Common myeloid progenitor, CD34-positive (primary cell): ENCODE measurements at regions not wholly inside any gene's neighbourhood (a gene's known extent, or its start where the extent isn't known, plus 50 kb on each side); places are given as distances from the start of the nearest gene placed in this dataset.
A peak's percentile ranks its signal among the peaks of the same experiment; 100 is the strongest.

Experiments
- CTCF ChIA-PET: fragments of 350-600 bp; sonication (Branson Sonifier 250); formaldehyde crosslinking; loops from one replicate; lab custom pipeline; 2021; ENCODE audit warnings: antibody characterized with exemption; lab: Charles Lee
- POLR2A ChIA-PET: fragments of 350-600 bp; sonication (Branson Sonifier 250); formaldehyde crosslinking; loops from one replicate; lab custom pipeline; 2021; ENCODE audit warnings: antibody characterized with exemption; lab: Charles Lee
- DNase-seq, 3 donors: peaks; one replicate each; pipeline versions ENCODE4 v3.0.0 to v3.0.0-alpha.2; 2013
- H3K27ac ChIP-seq, 2 experiments: 1 replicate in 1 of 2; 2 replicates in 1 of 2; pipeline ENCODE4 v1.7.0; 2013; ENCODE audit warnings: inconsistent platforms in 2 of 2, low read length in 2 of 2, mild to moderate bottlenecking in 2 of 2, low read depth in 1 of 2, moderate library complexity in 1 of 2; ENCODE audit not compliant: severe bottlenecking in 2 of 2, insufficient read depth in 1 of 2, poor library complexity in 1 of 2
- H3K27me3 ChIP-seq, 5 experiments: replicated peaks in 2 of 5; 1 replicate in 3 of 5; 2 replicates in 2 of 5; pipeline versions ENCODE4 v1.6.1 to v1.7.0; 2013; ENCODE audit warnings: low read length in 4 of 5, mild to moderate bottlenecking in 2 of 5, moderate library complexity in 2 of 5, inconsistent platforms in 1 of 5; ENCODE audit not compliant: insufficient read depth in 5 of 5, control insufficient read depth in 4 of 5
- H3K36me3 ChIP-seq, 4 experiments: 1 replicate in 2 of 4; 2 replicates in 2 of 4; pipeline versions ENCODE4 v1.6.1 to v1.7.0; 2013; ENCODE audit warnings: low read length in 3 of 4, control low read depth in 1 of 4, mild to moderate bottlenecking in 1 of 4; ENCODE audit not compliant: control insufficient read depth in 4 of 4, insufficient read depth in 4 of 4
- H3K4me1 ChIP-seq, 4 experiments: 1 replicate in 3 of 4; 2 replicates in 1 of 4; pipeline versions ENCODE4 v1.6.1 to v1.7.1; 2013; ENCODE audit warnings: low read length in 3 of 4, mild to moderate bottlenecking in 3 of 4, control low read depth in 1 of 4, inconsistent platforms in 1 of 4, moderate library complexity in 1 of 4; ENCODE audit not compliant: control insufficient read depth in 4 of 4, insufficient read depth in 4 of 4; ENCODE audit errors: control extremely low read depth in 1 of 4
- H3K4me3 ChIP-seq, 7 experiments: 1 replicate in 4 of 7; 2 replicates in 3 of 7; pipeline versions ENCODE4 v1.5.1 to v1.7.0; 2013; ENCODE audit warnings: mild to moderate bottlenecking in 7 of 7, low read length in 6 of 7, moderate library complexity in 6 of 7, inconsistent platforms in 2 of 7, low read depth in 2 of 7, control low read depth in 1 of 7; ENCODE audit not compliant: insufficient read depth in 4 of 7, control insufficient read depth in 1 of 7; ENCODE audit errors: extremely low read depth in 1 of 7
- H3K9me3 ChIP-seq, 5 experiments: 1 replicate in 4 of 5; 2 replicates in 1 of 5; pipeline versions ENCODE4 v1.6.1 to v1.7.1; 2013; ENCODE audit warnings: low read length in 4 of 5, mild to moderate bottlenecking in 2 of 5, inconsistent platforms in 1 of 5, low read depth in 1 of 5, moderate library complexity in 1 of 5; ENCODE audit not compliant: control insufficient read depth in 4 of 5, insufficient read depth in 2 of 5; ENCODE audit errors: control extremely low read depth in 1 of 5
- WGBS: methylation state at CpG from one replicate; pipeline ENCODE4 v1.1.5; 2013; ENCODE audit not compliant: insufficient coverage; 5-methylcytosine and 5-hydroxymethylcytosine counted together

DNA sequence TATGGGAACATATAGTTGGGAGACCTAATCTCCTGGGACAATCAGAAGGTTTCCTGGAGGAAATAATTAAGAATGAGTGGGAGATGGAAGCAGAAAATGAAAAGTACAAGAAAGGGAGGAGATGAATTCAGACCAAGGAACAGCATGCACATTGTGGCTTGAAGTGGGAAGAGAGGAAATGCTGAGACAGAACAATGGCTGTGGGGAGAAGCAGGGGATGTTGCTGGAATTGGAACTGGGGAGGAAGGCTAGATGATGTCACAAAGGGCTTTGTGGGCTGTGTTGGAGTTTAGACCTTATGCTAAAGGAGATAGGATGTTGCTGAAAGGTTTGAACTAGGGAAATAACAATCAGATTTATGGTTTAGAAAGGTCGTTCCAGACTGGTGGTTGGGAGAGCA, 119.5 kb upstream of the DIPK2B start:
- ChIA-PET CTCF (interaction anchor here (1.5 kb wide), 1 partner anchor 1056 kb away, joined by 6 read pairs; no protein-coding TSS in a partner anchor), POLR2A (no interaction called here)
- Histone ChIP-seq H3K9me3 (no peaks in the 10 kb centered on the region), H3K4me3 (no peak overlapping the region), H3K27ac (no peak overlapping the region), H3K36me3 (no peaks in the 10 kb centered on the region), H3K27me3 (peaks cover 0 to 4% (median 0%) of the 10 kb centered on the region in 5 experiments), H3K4me1 (no peaks in the 10 kb centered on the region)
- 67% methylated on average over 1 of the region's 1 CpG for WGBS
- DNase-seq = no peak

DNA sequence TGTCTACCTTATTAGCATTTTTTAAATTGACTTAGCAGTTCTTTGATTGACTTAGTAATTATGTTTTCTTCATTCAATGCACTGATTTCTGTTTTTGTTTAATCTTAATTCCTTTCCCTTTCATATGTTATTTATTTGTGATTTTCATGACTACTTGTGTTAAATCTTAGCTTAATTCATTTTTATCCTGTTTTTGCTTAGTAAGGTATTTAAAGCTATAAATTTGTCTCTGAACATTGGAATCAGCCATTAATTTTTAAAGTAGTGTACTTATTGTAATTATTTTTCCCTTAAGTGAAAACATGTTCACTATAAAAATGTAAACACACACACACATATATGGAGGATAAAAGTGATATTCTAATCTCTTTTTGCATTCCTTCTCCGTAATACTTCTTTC, 109.1 kb upstream of the DIPK2B start:
- Histone ChIP-seq H3K36me3 (no peaks in the 10 kb centered on the region), H3K27me3 (no peaks in the 10 kb centered on the region), H3K27ac (no peak overlapping the region), H3K4me3 (no peak overlapping the region), H3K4me1 (no peaks in the 10 kb centered on the region), H3K9me3 (no peaks in the 10 kb centered on the region)
- POLR2A ChIA-PET = interaction anchor here (0.7 kb wide), 1 partner anchor 1752 kb away, joined by 3 read pairs; no protein-coding TSS in a partner anchor
- CTCF ChIA-PET = no interaction called here
- no peak for DNase-seq
- no CpG with 5 or more reads among the region's 1 CpG for WGBS

DNA sequence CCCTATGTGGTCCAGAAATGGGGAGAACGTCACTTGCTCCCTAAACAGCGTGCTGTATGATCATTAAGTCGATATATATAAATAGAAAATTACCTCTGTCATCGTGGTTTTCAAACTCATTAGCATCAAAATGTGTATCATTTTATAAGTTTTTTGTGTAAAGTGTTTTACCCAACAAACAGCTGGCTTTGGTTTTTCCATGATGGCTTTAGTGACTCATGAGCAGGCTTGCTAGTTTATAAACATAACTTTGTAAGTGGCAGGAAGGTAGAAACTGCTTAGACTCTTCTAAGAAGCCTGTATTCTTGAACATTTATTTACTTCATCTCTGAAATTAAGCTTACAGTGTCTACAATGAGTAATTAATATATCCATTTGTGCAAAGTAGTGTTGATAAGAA, 108.4 kb upstream of the DIPK2B start:
- no peak overlapping the region for H3K4me3 ChIP-seq
- no peak for DNase-seq
- CTCF ChIA-PET = no interaction called here
- no CpG with 5 or more reads among the region's 4 CpGs for WGBS
- no peaks in the 10 kb centered on the region for H3K27me3 ChIP-seq
- H3K36me3 ChIP-seq = no peaks in the 10 kb centered on the region
- H3K9me3 ChIP-seq = no peaks in the 10 kb centered on the region
- no peaks in the 10 kb centered on the region for H3K4me1 ChIP-seq
- H3K27ac ChIP-seq = no peak overlapping the region
- POLR2A ChIA-PET = no interaction called here

DNA sequence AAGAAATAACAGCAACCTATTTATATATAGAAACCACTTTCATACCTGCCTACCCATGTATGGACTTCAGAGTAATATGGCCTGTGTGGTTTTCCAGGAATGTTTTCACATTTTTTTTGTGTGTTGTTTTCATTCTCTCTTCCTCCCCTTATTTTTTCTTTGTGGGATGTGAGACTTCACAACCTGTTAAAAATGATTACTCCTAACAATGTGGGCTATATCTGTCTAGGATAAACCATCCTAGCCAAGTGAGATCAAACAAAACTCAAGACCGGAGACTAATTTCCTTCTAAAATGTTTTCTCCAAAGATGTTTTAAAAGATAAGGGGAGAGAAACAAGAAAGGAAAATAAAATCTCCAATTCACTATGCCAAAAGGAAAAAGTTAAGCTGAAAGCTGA, 106.1 kb upstream of the DIPK2B start:
- Histone ChIP-seq H3K27ac (no peak overlapping the region), H3K27me3 (no peaks in the 10 kb centered on the region), H3K4me3 (no peak overlapping the region), H3K36me3 (no peaks in the 10 kb centered on the region), H3K9me3 (no peaks in the 10 kb centered on the region), H3K4me1 (no peaks in the 10 kb centered on the region)
- ChIA-PET CTCF (no interaction called here), POLR2A (no interaction called here)
- DNase-seq = no peak
- no CpG with 5 or more reads among the region's 1 CpG for WGBS

DNA sequence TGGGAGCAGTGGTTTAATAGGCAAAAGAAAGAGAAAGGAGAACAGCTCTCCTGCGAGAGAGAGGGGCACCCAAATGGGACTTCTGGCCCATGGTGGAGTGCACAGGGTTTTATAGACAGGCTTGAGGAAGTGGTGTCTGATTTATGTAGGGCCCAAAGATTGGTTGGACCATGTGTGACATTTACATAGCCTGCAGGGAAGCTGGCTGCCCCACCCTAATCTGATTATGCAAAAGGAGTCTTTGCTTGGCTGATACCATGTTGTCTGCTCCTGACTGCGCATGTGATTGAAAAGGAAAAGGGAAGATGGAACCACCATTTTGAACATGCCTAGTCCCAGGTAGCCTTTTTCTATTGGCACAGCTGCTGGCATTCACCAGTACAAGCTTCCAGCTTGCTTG, 100.0 kb upstream of the DIPK2B start:
- no peak overlapping the region for H3K27ac ChIP-seq
- no peak overlapping the region for H3K4me3 ChIP-seq
- H3K27me3 ChIP-seq = no peaks in the 10 kb centered on the region
- ChIA-PET CTCF (no interaction called here), POLR2A (no interaction called here)
- H3K36me3 ChIP-seq = no peaks in the 10 kb centered on the region
- peaks cover 0 to under 1% (median 0%) of the 10 kb centered on the region in 4 experiments for H3K4me1 ChIP-seq
- H3K9me3 ChIP-seq = no peaks in the 10 kb centered on the region
- no peak for DNase-seq
- WGBS = 92% methylated on average over 2 of the region's 2 CpGs

DNA sequence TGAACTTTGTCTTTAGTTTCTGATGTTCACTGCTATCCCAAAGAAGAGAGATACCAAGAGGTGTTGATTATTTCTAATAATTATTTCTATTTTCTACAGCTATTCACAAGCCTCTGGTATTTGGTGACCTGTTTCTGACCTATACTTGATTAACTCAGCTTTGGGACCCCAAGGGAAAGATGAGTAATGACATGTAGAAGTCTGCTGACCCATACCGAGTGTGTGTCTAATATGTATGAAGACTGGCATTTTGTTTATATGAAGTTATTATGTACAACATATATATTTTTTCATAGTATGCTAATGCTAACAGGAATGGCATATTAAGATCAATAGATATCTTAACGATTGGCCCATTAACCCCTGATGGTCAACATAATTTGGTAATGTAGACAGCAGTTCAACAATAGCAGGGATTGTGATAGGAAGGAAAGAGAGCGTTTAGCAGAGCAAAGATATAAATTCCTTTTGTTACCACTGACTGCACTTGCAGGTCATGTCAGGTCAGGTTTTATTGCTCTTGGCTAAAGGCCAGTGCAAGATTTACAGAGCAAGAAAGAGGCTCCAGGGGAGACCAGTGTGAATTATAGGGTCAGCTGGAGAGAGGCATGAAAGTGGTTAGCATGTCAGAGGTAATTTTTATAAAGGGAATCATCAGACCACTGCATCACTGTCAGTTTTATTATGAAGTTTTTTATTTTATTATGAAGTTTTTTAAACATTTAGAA, 94.7 kb upstream of the DIPK2B start:
- 0% methylated on average over 1 of the region's 3 CpGs for WGBS
- peak; percentile 3 to 47 (median 38) for DNase-seq
- Histone ChIP-seq H3K9me3 (no peaks in the 10 kb centered on the region), H3K36me3 (no peaks in the 10 kb centered on the region), H3K4me3 (no peak overlapping the region), H3K27me3 (peaks cover 0 to 10% (median 0%) of the 10 kb centered on the region in 5 experiments), H3K4me1 (peaks cover 0 to 4% (median 0%) of the 10 kb centered on the region in 4 experiments), H3K27ac (no peak overlapping the region)
- ChIA-PET POLR2A (no interaction called here), CTCF (no interaction called here)

DNA sequence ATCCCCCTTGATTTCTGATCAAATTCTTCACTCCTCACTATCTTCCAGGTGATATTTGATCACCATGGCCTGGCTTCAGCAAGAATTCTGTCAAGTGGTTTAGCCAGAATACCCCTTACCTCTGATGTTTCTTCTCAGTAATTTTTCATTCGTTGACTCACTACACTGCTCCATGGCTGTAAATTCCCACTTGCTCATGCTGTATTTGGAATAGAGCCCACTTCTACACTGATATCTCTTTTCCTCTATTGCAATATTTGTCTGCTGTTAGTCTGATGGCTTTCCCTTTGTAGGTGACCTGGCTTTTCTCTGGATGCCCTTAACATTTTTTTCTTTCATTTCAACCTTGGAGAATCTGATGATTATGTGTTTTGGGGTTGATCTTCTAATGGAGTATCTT, 73.9 kb upstream of the DIPK2B start:
- 50% methylated on average over 1 of the region's 1 CpG for WGBS
- peaks cover 0 to 3% (median 0%) of the 10 kb centered on the region in 5 experiments for H3K9me3 ChIP-seq
- H3K27ac ChIP-seq = no peak overlapping the region
- peaks cover 0 to 23% (median 0%) of the 10 kb centered on the region in 5 experiments for H3K27me3 ChIP-seq
- no peaks in the 10 kb centered on the region for H3K4me1 ChIP-seq
- CTCF ChIA-PET = no interaction called here
- H3K36me3 ChIP-seq = no peaks in the 10 kb centered on the region
- POLR2A ChIA-PET = no interaction called here
- no peak for DNase-seq
- H3K4me3 ChIP-seq = no peak overlapping the region
